Tibial nerve (tissue), 4 donors: ENCODE measurements at regions not wholly inside any gene's neighbourhood (a gene's known extent, or its start where the extent isn't known, plus 50 kb on each side); places are given as distances from the start of the nearest gene placed in this dataset.

Experiments used
- DNase-seq, 2 donors: peaks; one replicate each; pipeline ENCODE4 v3.0.0-alpha.2; 2019; ENCODE audit warnings: low spot score in 2 of 2
- H3K27ac ChIP-seq, 4 donors: fragments of 200-600 bp; sonication (generic) in 3 of 4; one replicate each; pipeline ENCODE4 v1.5.1; 2017 to 2019; ENCODE audit warnings: mild to moderate bottlenecking in 1 of 4
- H3K27me3 ChIP-seq, 2 donors: fragments of 200-600 bp; sonication (generic) in 1 of 2; one replicate each; pipeline versions ENCODE4 v1.5.1 to v1.6.0; 2017 to 2019
- H3K36me3 ChIP-seq, 3 donors: fragments of 200-600 bp; sonication (generic); one replicate each; pipeline ENCODE4 v1.5.1; 2018 to 2019
- H3K4me1 ChIP-seq, 4 donors: fragments of 200-600 bp; sonication (generic) in 3 of 4; one replicate each; pipeline ENCODE4 v1.5.1; 2017 to 2019
- H3K4me3 ChIP-seq, 4 donors: fragments of 200-600 bp; sonication (generic) in 3 of 4; one replicate each; pipeline ENCODE4 v1.5.1; 2017 to 2019; ENCODE audit warnings: mild to moderate bottlenecking in 1 of 4, moderate library complexity in 1 of 4
- H3K9me3 ChIP-seq, 4 donors: fragments of 200-600 bp; sonication (generic) in 3 of 4; one replicate each; pipeline ENCODE4 v1.5.1; 2017 to 2019
- EP300 ChIP-seq, 2 donors: sonication (generic); formaldehyde crosslinking; IDR thresholded peaks; one replicate each; pipeline ENCODE4 v1.6.1; 2017; ENCODE audit warnings: antibody characterized with exemption in 2 of 2, mild to moderate bottlenecking in 1 of 2
- POLR2A ChIP-seq, 2 donors: fragments of 450-650 bp; IDR thresholded peaks; one replicate each; pipeline ENCODE4 v1.6.1; 2017; ENCODE audit warnings: antibody characterized with exemption in 2 of 2, mild to moderate bottlenecking in 2 of 2, moderate library complexity in 2 of 2
- WGBS, 2 donors: methylation state at CpG; one replicate each; pipeline ENCODE4 v1.1.5; 2018; 5-methylcytosine and 5-hydroxymethylcytosine counted together
- TF ChIP-seq, protein P1 (sequence below), 5 experiments: fragments of 200-600 bp in 3 of 5; fragments of 450-650 bp in 2 of 5; sonication (generic) in 3 of 5; IDR thresholded peaks; one replicate each; pipeline ENCODE4 v1.5.1; 2016 to 2019; ENCODE audit warnings: antibody characterized with exemption in 5 of 5, mild to moderate bottlenecking in 3 of 5, moderate library complexity in 2 of 5

DNA sequence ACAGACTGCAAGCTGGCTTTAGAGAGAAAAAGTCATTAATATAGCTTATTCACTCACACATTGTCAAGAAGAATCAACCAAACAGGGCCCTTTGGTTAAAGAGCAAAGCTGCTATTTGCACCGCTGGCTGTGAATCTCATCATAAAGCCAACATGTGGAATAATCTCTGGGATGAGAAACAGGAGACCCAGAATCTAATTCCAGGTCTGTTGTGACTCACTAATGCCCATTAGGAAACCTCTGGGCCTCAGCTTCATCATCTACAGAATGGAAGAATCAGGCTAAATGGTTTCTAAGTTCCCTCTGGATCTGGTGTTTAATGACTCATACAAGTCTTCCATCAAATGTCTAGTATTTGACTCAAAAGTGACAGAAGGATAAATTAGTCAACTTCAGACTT lies 591.7 kb upstream of the DDX18 start:
- Histone ChIP-seq H3K4me1 (no peaks in the 10 kb centered on the region), H3K27me3 (no peaks in the 10 kb centered on the region), H3K27ac (no peak overlapping the region), H3K4me3 (no peak overlapping the region), H3K9me3 (peaks cover 0 to 11% (median 0%) of the 10 kb centered on the region in 4 donors), H3K36me3 (no peaks in the 10 kb centered on the region)
- 70 to 73% methylated on average over 1 of the region's 1 CpG for WGBS, 2 donors
- no peak for TF ChIP-seq EP300 (IDR thresholded peaks at IDR 0.05)
- no peak for DNase-seq

DNA sequence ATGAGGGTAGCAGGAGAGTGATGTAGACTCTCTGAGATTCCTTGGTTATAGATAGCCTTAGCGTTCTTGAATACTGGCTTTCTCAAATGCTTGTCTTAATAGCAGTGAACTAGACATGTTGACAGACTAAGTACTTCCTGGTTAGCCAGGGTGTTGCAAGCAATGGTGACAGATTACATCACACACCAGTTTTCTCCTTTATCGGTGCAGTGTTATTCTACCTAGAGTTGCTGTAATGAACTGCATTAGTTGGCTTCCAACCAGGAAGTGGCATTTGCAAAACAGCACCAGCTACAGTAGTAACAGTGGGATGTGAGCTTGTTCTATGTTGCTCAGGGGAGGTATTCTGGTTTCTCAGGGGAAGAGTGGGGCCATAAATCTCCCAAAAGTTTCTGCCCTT lies 582.2 kb upstream of the DDX18 start:
- TF ChIP-seq, protein P1, sequence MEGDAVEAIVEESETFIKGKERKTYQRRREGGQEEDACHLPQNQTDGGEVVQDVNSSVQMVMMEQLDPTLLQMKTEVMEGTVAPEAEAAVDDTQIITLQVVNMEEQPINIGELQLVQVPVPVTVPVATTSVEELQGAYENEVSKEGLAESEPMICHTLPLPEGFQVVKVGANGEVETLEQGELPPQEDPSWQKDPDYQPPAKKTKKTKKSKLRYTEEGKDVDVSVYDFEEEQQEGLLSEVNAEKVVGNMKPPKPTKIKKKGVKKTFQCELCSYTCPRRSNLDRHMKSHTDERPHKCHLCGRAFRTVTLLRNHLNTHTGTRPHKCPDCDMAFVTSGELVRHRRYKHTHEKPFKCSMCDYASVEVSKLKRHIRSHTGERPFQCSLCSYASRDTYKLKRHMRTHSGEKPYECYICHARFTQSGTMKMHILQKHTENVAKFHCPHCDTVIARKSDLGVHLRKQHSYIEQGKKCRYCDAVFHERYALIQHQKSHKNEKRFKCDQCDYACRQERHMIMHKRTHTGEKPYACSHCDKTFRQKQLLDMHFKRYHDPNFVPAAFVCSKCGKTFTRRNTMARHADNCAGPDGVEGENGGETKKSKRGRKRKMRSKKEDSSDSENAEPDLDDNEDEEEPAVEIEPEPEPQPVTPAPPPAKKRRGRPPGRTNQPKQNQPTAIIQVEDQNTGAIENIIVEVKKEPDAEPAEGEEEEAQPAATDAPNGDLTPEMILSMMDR (IDR thresholded peaks at IDR 0.05): no peak
- no peak for TF ChIP-seq EP300 (IDR thresholded peaks at IDR 0.05)
- no peak for TF ChIP-seq POLR2A (IDR thresholded peaks at IDR 0.05)
- no peaks in the 10 kb centered on the region for H3K36me3 ChIP-seq
- 68 to 83% methylated on average over 2 of the region's 2 CpGs for WGBS, 2 donors
- DNase-seq: no peak
- H3K27me3 ChIP-seq: no peaks in the 10 kb centered on the region
- H3K4me1 ChIP-seq: no peaks in the 10 kb centered on the region
- peaks cover 0 to 50% (median 3%) of the 10 kb centered on the region in 4 donors for H3K9me3 ChIP-seq
- no peak overlapping the region for H3K27ac ChIP-seq
- H3K4me3 ChIP-seq: no peak overlapping the region

GRCh38 chr2:117257362-117257761 lies 557.1 kb upstream of the DDX18 start:
- H3K27me3 ChIP-seq: no peaks in the 10 kb centered on the region
- H3K36me3 ChIP-seq: no peaks in the 10 kb centered on the region
- 48% methylated on average over 6 of the region's 6 CpGs for WGBS, 2 donors
- TF ChIP-seq, protein P1 (IDR thresholded peaks at IDR 0.05): no peak
- TF ChIP-seq EP300 (IDR thresholded peaks at IDR 0.05): no peak
- no peak for TF ChIP-seq POLR2A (IDR thresholded peaks at IDR 0.05)
- no peak for DNase-seq
- H3K27ac ChIP-seq: no peak overlapping the region
- no peak overlapping the region for H3K4me3 ChIP-seq
- no peaks in the 10 kb centered on the region for H3K4me1 ChIP-seq
- H3K9me3 ChIP-seq: peaks cover 0 to 10% (median 0%) of the 10 kb centered on the region in 4 donors

DNA sequence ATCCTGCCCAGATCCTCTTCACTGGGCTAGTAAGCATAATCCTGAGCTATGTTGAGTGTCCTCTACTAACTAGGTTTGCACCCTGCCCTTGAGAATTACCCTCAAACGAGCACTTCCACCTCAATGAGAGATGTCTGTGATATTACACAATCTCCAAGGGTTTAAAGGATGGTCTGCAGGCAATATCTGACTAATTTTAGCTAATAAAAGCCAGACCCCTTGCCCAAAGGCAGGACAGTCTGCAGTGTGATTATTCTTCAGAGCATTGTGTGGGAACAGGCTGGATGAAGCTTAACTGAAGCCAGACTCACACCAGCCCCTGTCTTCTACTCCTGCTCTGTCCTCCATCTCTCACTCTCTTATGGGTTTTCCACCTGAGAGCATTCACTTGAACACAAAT lies 544.9 kb upstream of the DDX18 start:
- TF ChIP-seq EP300 (IDR thresholded peaks at IDR 0.05) (no peak), POLR2A (IDR thresholded peaks at IDR 0.05) (no peak)
- TF ChIP-seq, protein P1 (IDR thresholded peaks at IDR 0.05): no peak
- 19 to 43% methylated on average over 1 of the region's 1 CpG for WGBS, 2 donors
- H3K36me3 ChIP-seq: no peaks in the 10 kb centered on the region
- no peak overlapping the region for H3K27ac ChIP-seq
- peaks cover 0 to 4% (median 0%) of the 10 kb centered on the region in 4 donors for H3K9me3 ChIP-seq
- H3K4me3 ChIP-seq: no peak overlapping the region
- no peak for DNase-seq
- H3K27me3 ChIP-seq: no peaks in the 10 kb centered on the region
- no peaks in the 10 kb centered on the region for H3K4me1 ChIP-seq

- 38 to 42% methylated on average over 1 of the region's 1 CpG for WGBS, 2 donors
- no peaks in the 10 kb centered on the region for H3K36me3 ChIP-seq
Measured at GRCh38 chr2:117271631-117272030, 542.9 kb upstream of the DDX18 start.

More at GRCh38 chr2:117271631-117272030, 542.9 kb upstream of the DDX18 start:
- no peak overlapping the region for H3K27ac ChIP-seq
- H3K4me1 ChIP-seq: no peaks in the 10 kb centered on the region
- TF ChIP-seq, protein P1 (IDR thresholded peaks at IDR 0.05): no peak
- no peak for TF ChIP-seq POLR2A (IDR thresholded peaks at IDR 0.05)
- TF ChIP-seq EP300 (IDR thresholded peaks at IDR 0.05): no peak
- H3K9me3 ChIP-seq: peaks cover 0 to 10% (median 0%) of the 10 kb centered on the region in 4 donors
- no peak for DNase-seq
- H3K27me3 ChIP-seq: no peaks in the 10 kb centered on the region
- no peak overlapping the region for H3K4me3 ChIP-seq
